GM18498 (cell line): ENCODE measurements at regions not wholly inside any gene's neighbourhood (a gene's known extent, or its start where the extent isn't known, plus 50 kb on each side); places are given as distances from the start of the nearest gene placed in this dataset.

Experiments
- ATAC-seq: cut with Tn5 transposase; IDR thresholded peaks from one replicate; pipeline ENCODE4 v1.9.1; 2021; ENCODE audit warnings: mild to moderate bottlenecking, moderate library complexity; ENCODE audit not compliant: unreplicated experiment

GRCh38 chr1:80282536-80282935 lies 1276.0 kb upstream of the ADGRL4 start:
- no peak for ATAC-seq

DNA sequence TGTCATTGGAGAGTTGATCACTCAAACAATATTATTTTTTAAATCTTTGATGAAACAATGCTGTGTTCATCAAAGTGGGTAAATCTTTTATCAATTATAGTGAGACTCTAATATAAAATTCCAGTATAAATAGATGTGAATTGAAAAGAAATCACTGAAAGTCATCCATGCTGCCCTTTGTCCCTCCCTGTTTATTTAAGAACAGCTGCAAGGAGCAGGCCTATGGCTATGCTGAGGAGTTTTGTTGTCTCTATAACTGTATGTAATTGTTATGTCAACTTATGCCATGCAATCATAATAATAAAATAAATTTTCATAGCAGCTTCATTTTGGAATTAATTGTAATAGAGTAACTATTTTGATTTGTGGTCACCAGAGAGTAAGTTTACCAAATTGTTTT lies 1272.4 kb upstream of the ADGRL4 start:
- ATAC-seq = no peak

DNA sequence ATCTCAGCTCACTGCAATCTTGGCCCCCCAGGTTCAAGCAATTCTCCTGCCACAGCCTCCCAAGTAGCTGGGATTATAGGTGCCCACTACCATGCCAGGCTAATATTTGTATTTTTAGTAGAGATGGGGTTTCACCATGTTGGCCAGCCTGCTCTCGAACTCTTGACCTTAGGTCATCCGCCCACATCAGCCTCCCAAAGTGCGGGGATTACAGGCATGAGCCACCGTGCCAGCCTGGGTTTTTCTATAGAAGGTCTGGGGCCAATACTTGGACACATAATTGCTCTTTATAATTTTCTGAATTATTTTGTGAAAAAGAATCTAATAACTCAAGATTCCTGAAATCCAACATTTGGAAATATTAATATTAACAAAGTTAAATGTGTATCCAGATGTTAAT lies 1267.7 kb upstream of the ADGRL4 start:
- ATAC-seq = no peak

GRCh38 chr1:80272495-80272894 lies 1266.0 kb upstream of the ADGRL4 start:
- no peak for ATAC-seq

DNA sequence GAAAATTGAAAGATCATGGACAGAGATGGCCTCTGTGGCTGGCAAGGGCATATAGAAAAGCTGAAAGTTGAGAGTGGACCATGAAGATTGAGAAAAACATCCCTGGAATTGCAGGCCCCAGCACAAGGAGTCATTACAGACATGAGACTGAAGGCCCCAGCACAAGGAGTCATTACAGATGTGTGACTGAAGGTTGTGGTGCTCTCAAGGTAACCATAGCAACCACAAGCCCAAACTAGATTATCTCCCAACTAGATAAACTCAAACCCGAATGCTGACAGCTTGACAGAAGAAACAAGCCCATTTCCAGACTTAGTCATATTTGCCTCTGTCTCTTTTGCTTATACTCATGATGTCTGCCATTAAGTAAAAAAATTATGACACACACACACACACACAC lies 1252.1 kb upstream of the ADGRL4 start:
- no peak for ATAC-seq

DNA sequence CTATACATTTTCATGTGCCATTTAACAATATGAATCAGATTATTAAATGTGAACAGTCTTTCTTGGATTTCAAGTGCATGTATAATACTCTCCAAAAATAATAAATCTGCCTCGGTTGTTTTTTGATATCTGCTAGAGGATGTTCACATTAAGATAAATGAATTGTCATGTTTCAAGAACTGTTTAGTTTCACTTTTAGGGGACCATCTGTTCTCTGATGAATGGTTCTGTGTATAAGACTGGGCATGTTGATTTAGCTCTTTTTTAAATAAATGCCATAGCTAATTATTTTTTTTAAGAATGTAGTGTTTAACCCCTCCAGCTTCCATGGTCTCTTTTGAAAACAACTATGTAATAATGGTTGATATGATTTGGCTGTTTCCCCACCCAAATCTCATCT lies 1245.1 kb upstream of the ADGRL4 start:
- no peak for ATAC-seq

DNA sequence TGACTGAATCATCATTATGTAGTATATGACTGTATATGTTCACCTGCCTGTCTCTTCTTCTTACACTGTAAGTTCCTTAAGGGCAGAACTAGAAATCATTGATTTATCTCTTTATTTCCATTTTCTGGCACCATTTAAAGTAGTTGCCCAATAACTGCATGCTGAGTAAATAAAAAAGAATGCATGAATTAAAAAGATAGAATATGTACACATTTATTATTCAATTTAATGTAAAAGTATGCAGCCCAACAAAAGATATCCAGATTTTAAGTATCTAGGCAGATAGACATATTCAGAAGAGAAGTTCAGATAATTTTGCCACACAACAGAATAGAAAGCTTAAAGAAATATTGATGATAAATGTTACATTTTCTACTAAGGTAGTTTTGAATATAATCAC lies 1244.6 kb upstream of the ADGRL4 start:
- ATAC-seq = no peak

- ATAC-seq = no peak
Observed at GRCh38 chr1:80250573-80251168, 1244.1 kb upstream of the ADGRL4 start.

- ATAC-seq = no peak
Observed at GRCh38 chr1:80249699-80250098, 1243.2 kb upstream of the ADGRL4 start.

GRCh38 chr1:80248886-80249285 lies 1242.4 kb upstream of the ADGRL4 start:
- ATAC-seq = no peak

GRCh38 chr1:80245813-80246212 lies 1239.3 kb upstream of the ADGRL4 start:
- ATAC-seq = no peak

- ATAC-seq = no peak
Observed at GRCh38 chr1:80244372-80244771, 1237.8 kb upstream of the ADGRL4 start.

DNA sequence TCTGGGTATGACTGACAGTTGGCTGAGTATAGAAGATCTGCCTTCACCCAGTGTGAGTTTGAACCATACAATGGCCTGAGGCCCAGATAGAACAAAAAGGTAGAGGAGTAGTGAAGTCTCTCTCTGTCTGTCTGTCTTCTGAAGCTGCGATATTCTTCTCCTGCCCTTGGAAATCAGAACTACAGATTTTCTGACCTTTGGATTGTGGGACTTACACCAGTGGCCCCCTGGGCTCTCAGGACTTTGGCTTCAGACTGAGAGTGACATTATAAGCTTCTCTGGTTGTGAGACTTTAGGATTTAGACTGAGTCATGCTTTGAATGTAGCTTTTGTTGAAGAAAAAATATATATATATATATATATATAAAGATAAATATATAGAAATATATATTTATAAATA lies 1235.0 kb upstream of the ADGRL4 start:
- ATAC-seq = no peak

DNA sequence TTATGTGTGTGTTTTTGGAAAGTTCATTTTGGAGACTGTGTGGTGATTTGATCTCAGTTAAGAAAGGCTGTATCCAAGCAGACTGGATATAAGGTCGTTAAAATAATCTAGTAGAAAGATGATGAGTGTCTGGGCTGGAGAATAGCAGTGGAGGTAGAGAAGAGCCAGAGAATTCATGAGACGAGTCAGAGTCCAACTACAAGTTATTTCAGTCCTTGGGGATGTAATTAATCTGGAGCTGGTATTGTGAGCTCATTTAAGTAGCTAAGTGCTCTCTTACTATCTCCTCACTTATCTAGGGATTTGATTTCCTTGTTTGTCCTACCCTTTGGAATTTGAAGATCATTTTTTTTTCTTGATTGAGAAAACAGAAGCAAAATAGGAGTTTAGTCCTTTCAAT lies 1219.0 kb upstream of the ADGRL4 start:
- no peak for ATAC-seq

GRCh38 chr1:80221319-80221718 lies 1214.8 kb upstream of the ADGRL4 start:
- no peak for ATAC-seq

DNA sequence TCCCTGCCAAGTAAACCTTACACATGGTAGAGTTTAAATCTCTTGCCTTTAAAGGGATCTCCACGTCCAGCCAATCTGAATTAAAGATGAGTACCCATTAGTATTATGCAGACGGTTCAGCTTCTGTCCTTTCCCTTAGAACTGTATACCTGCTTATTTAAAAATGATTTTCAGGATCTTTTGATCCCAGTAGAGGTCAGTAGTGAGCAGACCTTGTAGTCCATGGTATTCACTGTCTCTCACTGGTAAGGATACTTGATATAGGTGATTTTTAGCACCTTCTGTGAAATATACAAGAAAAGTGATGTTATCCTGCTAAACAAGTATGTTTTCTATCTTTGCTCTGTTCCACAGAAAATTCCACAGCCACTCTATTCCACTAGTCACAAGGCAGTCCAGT lies 1211.6 kb upstream of the ADGRL4 start:
- peak; percentile 73 for ATAC-seq

GRCh38 chr1:80217377-80217986 lies 1211.0 kb upstream of the ADGRL4 start:
- ATAC-seq = no peak

DNA sequence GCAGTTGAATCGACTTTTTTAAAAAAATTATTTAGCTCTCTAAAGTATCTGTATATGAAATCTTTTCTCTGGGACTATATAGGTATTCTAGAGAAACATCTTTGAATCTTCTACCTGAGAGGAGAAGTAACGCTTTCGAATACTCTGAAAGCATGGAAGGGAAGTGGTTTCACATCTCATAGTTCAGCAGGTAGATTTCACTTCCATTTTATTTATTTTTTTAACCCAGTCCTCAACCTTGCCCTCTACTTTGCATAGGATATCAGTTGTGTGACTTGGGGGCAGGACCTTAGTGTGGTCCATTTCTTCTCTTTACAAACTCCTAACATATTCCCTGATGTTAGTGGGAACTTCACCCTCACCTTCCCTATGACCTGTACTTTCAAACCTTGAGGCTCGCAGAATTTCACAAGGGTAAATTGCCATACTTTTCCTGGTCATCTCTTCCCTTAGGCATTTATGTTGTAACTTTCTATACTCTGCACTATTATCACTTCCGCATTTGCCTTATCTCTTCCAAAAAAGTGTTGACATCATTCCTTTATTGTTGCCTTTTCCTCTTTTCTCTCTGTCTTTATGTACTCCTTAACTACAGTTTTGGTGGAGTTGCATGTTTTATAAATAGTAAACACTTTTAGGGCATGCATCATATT lies 1208.5 kb upstream of the ADGRL4 start:
- peak; percentile 86 for ATAC-seq

- no peak for ATAC-seq
Observed at GRCh38 chr1:80212948-80213347, 1206.4 kb upstream of the ADGRL4 start.

DNA sequence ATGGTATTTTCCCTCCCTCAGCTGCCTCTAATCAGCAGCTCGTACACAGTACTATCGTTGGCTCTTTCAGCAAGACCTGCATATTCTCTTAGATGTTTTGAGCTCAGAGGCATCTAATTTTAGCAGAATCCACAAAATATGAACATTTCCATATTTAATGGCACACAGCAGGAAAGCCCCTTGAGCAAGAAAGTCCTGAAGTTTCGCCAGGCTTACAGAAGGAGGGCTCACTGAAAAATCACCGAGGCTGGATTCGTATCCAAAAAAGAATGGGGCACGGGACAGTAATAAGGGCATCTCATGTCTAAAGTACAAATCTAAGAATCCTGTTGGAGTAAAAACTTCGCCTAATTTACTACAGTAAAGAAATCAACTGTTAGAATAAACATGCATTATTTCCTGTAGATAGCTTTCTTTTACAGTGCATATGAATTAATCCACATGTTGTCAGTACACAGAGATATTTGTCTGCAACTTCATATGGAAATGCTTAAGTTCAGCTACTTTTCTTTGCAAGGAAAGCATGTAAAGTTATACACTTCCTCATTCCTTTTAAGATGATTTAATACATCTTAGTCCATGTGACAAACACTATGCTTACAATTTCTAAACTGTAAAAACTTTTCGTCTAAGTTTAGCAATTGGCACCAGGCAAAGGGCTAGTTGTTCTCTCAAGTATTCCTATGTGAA lies 1205.3 kb upstream of the ADGRL4 start:
- ATAC-seq = no peak

GRCh38 chr1:80202118-80202517 lies 1195.6 kb upstream of the ADGRL4 start:
- no peak for ATAC-seq

DNA sequence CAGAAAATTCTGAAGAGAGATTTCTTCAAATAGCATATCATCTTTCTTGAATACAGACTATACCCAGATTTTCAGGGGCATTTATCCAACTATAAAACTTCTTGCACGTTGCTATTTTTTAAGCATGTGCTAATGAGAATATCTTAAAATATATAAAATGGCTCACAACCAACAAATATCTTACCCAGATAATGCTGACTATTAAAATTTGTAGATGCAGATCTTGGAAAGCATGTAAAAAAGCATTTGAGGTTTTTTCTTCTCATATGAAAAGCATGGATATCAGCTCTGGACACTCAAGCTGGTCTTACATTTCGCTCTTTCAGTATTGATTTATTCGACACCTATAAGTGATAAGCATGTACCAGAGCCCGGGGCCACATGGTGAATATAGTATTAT lies 1187.7 kb upstream of the ADGRL4 start:
- ATAC-seq = no peak
